ENCODE measurements at regions not wholly inside any gene's neighbourhood (a gene's known extent, or its start where the extent isn't known, plus 50 kb on each side); places are given as distances from the start of the nearest gene placed in this dataset.

GRCh38 chr3:174786825-174787224 lies 72.3 kb upstream of the NAALADL2 start:
- no peaks in the 10 kb centered on the region for H3K9me3 ChIP-seq (ENCODE audit: control insufficient read depth, low read depth, low read length)
- no peak overlapping the region for H3K9ac ChIP-seq (ENCODE audit: low read length)
- no peak overlapping the region for H3K27ac ChIP-seq (ENCODE audit: low read length)
- no peaks in the 10 kb centered on the region for H3K36me3 ChIP-seq (ENCODE audit: control insufficient read depth, low read depth, low read length)
- H3K4me1 ChIP-seq (ENCODE audit: control insufficient read depth, low read depth, low read length), result no peaks in the 10 kb centered on the region
- H3K4me3 ChIP-seq (ENCODE audit: low read length), result no peak overlapping the region
- no peaks in the 10 kb centered on the region for H3K27me3 ChIP-seq (ENCODE audit: control insufficient read depth, insufficient read depth, low read length)

- Histone ChIP-seq H3K27me3 (ENCODE audit: control insufficient read depth, insufficient read depth, low read length) (no peaks in the 10 kb centered on the region), H3K9ac (ENCODE audit: low read length) (no peak overlapping the region), H3K4me1 (ENCODE audit: control insufficient read depth, low read depth, low read length) (no peaks in the 10 kb centered on the region), H3K4me3 (ENCODE audit: low read length) (no peak overlapping the region), H3K36me3 (ENCODE audit: control insufficient read depth, low read depth, low read length) (no peaks in the 10 kb centered on the region), H3K27ac (ENCODE audit: low read length) (no peak overlapping the region), H3K9me3 (ENCODE audit: control insufficient read depth, low read depth, low read length) (no peaks in the 10 kb centered on the region)
These were observed 68.0 kb upstream of the NAALADL2 start for GRCh38 chr3:174791161-174791560.

- H3K27me3 ChIP-seq (ENCODE audit: control insufficient read depth, insufficient read depth, low read length), result no peaks in the 10 kb centered on the region
- H3K9me3 ChIP-seq (ENCODE audit: control insufficient read depth, low read depth, low read length), result no peaks in the 10 kb centered on the region
- H3K36me3 ChIP-seq (ENCODE audit: control insufficient read depth, low read depth, low read length), result no peaks in the 10 kb centered on the region
- no peak overlapping the region for H3K9ac ChIP-seq (ENCODE audit: low read length)
- no peaks in the 10 kb centered on the region for H3K4me1 ChIP-seq (ENCODE audit: control insufficient read depth, low read depth, low read length)
- no peak overlapping the region for H3K27ac ChIP-seq (ENCODE audit: low read length)
- no peak overlapping the region for H3K4me3 ChIP-seq (ENCODE audit: low read length)
These were observed 66.3 kb upstream of the NAALADL2 start for GRCh38 chr3:174792864-174793263.
